NCI-H345 treated with DMSO at 0.1 percent for 48 hours (cell line): ENCODE measurements at regions not wholly inside any gene's neighbourhood (a gene's known extent, or its start where the extent isn't known, plus 50 kb on each side); places are given as distances from the start of the nearest gene placed in this dataset.
"Not testable (repeated sequence)": the region's sequence is repeated elsewhere in the genome, so short reads cannot be mapped to it uniquely, and the experiment has no call there.

Source experiments
- DNase-seq: peaks from one replicate; lab custom pipeline; 2025; ENCODE audit not compliant: unreplicated experiment; lab: John Stamatoyannopoulos, UW

DNA sequence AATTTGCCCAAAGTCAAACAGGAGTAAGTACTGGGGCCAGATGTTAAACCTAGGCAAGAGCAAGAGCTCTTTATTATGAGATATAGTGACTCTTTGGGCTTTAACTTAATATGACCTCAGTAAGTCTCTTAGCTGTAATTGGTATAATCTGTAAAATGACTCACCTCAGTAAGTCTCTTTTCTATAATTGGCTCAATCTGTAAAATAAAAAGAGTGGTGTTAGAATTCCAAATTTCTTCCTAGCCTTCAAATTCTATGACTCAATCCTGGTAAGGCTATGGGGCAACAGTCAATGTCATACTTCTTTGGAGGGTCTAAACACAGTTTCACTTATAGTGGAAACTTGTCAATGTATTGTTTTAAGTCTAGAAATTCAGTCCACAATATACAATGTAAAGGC lies 1608.9 kb upstream of the PIK3C3 start:
- no peak for DNase-seq

DNA sequence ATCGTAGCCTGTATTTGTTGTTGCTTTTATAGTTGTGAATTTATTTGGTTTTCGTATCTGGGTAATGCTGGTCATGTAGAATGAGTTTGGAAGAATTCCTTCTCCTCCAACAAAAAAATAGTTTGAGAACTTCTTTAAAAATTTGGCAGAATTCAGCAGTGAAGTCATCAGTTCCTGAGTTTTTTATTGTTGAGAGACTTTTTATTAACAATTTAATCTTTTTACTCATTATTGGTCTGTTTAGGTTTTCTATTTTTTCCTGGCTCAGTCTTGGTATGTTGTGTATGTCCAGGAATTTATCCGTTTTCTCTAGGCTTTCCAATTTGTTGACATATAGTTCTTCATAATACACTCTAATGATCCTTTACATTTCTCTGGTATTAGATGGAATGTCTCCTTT lies 1613.3 kb upstream of the PIK3C3 start:
- DNase-seq = no peak

DNA sequence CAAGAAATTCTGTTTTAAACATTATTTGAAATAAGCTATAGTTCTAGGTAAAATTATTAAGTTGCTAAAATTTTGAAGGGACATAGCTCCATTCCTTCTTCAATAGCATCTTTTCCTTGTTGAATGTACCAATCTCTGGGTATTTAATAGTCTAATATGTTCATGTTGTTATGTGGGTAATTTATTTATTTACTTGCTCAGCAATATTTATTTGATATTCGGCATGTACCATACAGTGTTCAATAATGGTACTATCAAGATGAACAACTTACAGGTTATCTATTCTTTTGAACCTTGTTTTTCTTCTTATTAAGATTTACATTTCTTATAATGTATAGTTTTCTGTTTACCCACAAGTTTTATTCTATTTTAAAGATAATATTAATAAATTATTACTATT lies 1616.8 kb upstream of the PIK3C3 start:
- no peak for DNase-seq

DNA sequence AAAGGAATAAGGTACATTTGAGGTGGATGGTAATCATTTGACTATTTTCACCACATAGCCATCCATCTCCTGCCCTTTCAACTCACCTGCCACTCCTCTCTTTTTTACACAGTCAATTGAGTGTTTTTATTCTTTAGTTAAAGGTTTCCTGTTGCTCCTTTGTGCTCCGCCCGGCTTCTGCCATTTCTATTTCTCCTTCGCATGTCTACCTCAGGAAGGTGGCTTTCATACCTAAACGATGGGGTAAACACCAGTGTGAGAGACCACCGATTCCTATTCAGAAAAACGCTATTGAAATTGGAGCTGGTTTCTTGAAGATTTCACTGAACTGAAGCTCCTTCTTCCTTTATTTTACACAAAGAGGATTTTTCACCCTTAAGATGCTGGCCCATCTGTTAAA lies 1628.0 kb upstream of the PIK3C3 start:
- DNase-seq = no peak

DNA sequence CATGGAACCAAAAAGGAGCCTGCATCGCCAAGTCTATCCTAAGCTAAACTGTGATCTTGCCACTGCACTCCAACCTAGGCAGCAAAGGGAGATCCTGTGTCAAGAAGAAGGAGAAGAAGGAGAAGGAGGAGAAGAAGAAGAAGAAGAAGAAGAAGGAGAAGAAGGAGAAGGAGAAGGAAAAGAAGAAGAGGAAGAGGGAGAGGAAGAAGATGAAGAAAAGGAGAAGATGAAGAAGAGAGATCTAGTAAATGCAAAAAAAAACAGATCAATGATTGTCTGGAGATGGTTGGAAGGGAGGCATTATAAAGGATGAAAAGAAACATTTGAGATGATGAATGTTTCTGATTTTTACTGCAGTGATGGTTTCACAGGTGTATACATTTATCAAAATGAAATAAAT lies 1629.0 kb upstream of the PIK3C3 start:
- DNase-seq = no peak

DNA sequence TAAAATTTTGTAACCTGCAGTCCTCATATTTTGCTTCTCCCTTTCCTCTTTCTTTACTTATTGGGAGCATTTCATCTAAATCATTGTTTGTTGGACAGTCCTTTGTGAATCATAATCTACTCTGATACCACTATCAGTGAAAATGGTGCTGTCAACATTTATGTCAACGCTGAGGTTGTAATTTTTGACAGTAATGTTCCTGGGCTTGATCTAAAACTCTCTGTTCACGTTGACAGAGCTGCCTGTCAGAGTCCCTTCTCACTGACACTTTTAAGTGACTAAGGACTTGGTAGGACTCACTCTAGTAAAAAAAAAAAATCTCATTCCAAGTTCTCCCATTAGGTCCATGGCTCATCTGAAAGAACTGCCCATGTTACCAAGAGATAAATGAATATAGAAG lies 1640.8 kb upstream of the PIK3C3 start:
- DNase-seq = no peak

DNA sequence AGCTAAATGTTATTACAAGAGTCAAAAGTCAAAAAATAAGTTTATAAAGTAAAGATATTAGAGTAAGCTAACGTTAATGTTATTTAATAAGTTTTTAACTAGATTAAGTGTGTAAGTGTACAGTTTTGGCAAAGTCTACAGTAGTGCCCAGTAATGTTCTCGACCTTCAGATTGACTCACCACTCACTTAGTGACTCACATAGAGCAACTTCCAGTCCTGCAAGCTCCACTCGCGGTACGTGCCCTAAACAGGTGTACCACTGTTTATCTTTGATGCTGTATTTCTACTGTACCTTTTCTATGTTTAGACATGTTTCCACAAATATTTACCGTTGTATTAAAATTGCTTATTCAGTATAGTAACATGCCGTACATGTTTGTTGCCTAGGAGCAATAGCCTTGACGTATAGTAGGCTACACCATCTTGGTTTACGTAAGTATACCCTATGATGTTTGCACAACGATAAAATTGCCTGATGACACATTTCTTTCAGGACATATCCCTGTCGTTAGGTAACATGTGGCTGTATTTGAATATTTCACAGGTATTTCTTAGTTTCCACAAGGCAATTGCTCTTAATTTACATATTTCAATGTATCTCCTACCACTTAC lies 1641.9 kb upstream of the PIK3C3 start:
- no peak for DNase-seq

DNA sequence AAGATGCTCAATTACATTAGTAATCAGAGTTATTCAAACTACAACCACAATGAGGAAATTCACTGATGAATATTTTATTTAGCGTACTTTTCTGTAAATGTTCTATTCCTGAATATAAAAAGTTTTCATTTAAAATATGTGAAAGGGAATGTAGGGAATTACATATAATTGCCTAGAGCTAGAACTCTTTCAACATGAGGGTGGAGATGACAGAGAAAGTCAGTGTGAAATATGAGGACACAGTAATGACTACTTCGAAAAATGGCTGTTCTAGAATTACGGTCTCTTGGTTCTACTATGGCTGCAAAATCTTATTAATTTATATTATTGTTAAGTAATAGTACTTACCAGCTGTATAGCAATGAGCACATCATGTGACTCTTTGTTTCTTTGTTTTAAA lies 1647.4 kb upstream of the PIK3C3 start:
- no peak for DNase-seq

DNA sequence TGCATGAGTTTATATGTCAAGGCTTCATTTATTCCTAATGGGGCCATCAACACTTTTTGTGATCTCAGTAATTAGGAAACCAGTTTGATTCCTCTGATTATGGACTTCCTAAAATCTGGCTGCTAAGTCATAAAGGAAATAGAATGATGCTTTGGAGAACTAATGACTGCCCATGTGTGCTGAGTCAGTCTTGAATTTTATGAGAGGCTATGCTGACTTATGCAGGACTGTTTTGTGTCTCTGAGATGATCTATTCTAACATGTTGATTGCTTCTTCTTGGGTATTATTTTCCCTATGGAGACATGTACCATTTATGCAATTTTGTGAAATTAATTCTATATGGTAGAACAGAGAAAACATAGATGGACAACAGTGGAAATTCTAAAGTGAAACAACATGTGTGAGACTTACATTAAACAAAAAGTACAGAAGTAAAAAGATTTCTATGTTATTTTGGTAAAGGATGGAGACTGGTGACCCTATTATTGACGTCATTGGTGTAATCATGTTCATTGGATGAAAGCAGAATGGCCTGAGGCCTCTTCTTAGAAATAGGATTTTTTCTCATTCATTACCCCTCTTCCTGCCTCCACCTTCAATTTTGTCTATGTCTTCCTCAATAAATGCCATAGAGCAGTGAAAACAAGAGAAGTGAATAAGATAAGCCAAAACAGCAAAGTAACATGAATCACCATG lies 1658.2 kb upstream of the PIK3C3 start:
- DNase-seq = no peak

DNA sequence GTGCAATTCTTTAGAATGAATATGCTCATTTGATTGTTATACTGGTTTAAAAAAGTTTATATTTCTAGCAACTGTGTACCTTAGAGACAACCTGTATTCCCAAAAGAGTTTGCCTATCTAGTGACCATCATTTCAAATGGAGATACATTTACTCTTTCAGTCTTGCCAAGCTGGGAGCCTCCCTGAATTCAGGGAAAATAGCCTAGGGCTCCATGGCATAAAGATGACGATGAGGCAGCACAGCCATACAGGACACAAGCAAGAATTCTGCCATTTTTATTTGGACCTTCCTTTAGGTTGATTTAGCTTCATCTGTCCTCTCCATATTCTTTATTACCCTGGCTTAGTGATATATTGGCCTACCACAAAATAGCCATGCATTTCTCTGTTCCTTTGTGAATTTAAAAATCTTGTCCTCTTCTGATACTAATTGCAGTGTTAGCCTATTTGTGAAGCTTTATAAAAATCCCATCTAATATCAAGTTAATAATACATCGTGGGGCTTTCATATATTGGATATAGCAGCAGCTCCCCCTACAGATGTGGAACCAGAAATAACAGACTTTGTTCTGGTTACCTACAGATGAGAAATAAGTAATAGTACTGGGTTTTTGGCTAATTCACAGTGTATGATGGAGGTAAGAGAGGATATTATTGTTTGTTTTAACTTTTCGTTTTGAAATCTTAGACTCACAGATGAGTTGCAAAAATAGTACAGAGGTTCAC lies 1661.9 kb upstream of the PIK3C3 start:
- no peak for DNase-seq

DNA sequence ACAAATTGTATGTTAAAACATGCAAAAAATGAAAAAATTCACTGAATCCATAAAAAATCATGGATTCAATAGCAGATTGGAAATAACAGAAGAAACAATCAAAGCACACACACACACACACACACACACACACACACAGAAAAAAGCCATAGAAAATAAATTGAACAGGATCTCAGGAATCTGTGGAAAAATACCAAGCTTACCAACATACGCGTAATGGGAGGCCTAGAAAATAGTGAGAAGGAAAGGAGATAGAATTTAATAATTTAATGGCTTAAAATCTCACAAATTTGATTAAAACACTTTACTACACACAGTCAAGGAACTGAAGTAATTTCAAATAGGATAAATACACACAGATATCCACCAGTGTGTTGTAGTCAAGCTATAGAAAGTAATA lies 1671.5 kb upstream of the PIK3C3 start:
- no peak for DNase-seq

DNA sequence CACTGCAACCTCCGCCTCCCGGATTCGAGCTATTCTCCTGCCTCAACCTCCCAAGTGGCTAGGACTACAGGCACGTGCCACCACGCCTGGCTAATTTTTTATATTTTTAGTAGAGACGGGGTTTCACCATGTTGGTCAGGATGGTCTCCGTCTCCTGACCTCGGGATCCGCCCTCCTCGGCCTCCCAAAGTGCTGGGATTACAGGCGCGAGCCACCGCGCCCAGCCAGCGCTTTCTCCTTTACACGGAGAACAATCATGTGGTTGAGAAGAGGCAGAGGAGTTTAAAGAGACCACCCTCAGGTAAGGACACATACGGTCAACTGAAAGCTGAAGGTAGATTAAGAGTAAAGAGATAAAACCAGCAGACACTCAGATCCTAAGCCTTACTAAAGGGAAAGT lies 1673.7 kb upstream of the PIK3C3 start:
- not testable (repeated sequence) for DNase-seq

DNA sequence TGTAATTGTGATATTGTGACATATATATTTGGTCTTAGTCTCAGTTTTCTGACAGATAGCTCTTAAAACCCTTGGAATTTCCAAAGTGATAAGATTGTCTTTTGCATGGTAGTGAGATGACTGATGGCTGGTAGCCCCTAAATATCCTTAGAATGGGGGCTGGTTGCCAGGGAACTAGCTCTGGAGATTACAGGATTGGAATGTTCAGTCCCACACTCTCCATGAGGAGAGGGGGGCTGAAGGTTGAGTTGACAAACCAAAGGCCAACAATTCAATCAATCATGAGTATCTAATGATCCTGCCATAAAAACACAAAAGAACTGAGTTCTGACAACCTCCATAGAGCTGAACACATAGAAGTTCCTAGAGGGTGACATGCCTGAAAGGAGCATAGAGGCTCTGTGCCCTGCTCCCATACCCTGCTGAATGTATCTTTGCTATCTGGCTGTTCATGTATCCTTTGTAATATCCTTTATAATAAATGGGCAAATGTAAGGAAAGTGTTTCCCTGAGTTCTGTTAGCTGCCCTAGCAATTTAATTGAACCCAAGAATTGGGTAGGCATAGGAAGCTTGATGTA lies 1680.3 kb upstream of the PIK3C3 start:
- DNase-seq = no peak

DNA sequence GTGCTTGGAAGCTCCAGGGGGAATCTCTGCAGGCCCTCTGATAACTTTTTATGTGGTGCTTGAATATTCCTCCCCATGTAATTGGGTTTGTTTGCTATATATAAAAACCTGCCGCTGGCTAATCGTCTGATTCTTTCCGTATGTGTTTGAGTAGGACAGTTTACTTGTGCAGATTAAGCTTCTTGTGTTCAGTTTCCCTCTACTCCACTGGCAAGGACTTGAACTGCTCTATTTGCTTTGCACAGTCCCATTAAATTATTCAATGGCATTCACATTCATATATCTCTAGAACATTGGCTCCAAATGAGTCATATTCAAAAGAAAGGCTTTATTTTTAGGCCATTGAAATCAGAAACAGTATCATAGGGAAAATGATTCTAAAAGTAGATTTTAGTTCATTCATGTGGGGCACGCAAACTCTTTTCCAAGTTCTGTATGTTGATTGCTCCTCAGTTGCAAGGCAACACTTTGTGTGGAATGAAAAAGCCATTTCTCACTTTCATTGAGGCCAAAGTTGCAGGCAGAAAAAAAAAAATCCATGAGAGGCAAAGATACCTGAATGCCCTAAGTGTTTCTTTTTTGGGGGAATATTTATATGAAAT lies 1682.3 kb upstream of the PIK3C3 start:
- DNase-seq = no peak

DNA sequence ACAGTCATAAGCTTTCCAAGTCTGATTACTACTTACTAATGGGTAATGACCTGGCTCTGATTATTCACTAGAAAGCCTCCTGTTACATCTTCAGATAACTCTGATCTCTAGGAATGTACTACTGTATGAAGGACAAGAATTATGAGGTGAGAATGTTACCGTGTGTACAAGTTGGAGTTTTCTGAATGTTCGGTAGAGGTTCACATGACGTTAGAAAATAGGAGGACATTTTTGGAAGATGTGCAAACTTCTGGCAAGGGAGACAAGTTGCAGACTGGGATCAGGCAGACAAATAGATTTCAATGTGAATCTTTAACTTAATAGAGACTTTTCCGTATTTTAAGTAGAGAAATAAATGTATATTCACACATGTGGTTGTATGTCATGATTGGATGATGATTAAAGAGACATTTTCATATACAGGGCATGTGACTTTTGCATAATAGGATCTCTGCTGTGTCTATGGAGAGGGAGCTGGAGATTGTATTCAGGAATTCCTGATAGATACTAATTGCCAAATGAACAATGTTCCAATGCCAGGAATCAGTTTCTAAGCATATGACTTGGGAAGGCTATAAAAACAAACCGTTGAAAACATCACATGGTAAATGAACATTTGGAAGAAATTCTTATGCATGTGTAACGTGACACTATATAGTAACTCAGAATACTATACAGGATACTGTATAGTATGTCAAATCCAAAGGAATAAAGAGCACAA lies 1695.8 kb upstream of the PIK3C3 start:
- DNase-seq = no peak

DNA sequence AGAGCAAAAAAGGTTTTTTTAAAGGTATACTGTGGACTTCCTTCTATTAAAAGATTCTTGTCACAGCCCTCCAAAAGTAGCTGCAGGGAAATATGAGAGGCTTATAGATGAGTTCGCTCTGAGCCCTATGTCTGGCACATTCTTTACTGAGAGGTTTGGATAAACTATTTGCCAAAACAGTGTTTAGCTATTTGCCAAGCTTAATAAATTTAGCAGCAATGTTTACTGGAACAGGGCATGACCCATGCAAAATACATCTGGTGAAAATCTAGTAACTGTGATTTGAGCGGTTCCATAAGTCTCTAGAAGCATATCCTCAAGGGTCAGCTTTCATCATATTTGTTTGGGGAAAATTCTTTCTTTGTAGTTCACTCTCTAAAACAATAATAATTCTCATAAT lies 1696.7 kb upstream of the PIK3C3 start:
- DNase-seq = no peak

DNA sequence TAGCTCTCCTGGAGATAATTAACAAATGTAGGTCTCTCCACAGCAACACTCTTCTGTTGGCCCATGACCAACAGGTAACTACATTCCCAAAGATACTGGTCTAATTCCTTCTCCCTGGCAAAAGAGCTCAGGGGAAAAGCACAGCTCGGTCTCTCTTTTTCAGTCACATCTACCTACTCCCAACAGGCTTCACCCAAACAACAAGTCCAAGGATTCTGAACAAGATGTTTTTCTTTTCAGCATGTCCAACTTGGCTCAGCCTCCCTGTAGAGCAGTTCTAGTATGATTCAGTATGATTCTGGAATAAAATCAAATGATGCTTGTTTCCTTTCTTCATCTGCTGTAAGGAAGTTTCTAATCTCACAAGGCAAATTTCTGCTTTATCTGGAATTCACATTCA lies 1704.8 kb upstream of the PIK3C3 start:
- no peak for DNase-seq

DNA sequence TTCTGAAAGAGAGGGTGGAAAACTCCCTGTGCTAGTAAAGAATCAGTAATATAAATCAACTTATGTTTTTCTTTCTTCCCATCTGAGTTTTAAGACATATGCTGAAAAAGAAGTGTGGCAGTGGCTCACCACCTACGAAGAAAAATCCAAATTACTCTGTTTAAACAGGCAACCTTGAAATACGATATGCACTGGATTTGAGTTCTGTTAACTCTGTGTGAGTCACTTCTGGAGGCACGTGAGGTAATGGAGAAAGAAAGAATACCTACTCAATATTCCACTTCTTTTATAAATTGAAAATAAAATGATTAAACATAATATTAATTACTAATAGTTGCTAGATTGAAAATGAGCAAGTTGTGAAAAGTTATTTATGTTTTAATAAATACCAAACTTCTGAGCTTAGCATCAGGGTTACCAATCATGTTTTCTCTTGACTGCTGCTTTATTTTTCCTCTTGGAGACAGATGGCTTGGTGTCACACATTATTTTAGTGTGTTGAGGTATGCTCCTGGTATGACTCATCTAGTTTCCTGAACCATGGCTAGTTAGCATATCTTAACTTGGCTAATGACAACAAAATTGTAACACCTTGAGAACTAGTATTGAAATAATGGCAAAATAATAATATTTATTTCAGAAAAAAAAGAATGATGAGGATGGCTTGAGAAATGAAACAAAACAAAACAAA lies 1705.5 kb upstream of the PIK3C3 start:
- DNase-seq = no peak

DNA sequence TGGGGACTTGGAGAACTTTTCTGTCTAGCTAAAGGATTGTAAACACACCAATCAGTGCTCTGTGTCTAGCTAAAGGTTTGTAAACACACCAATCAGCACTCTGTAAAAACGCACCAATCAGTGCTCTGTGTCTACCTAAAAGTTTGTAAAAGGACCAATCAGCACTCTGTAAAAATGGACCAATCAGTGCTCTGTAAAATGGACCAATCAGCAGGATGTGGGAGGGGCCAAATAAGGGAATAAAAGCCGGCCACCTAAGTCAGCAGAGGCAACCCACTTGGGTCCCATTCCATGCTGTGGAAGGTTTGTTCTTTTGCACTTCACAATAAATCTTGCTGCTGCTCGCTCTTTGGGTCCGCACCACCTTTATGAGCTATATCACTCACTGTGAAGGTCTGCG lies 1709.4 kb upstream of the PIK3C3 start:
- DNase-seq = not testable (repeated sequence)

DNA sequence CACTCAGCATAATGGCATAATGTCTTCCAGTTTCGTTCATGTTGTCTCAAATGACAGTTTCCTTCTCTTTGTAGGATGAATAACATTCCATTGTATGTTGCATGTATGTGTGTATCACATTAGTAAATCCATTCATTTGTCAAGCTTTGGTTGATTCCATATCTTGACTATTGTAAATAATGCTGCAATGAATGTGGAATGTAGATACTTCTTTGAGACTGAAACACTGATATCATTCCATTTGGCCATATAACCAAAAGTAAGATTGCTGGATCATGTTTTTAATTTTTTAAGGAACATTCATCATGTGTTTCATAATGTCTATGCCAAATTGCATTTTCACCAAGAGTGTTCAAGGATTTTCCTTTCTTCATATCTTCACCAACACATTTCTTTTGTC lies 1711.4 kb upstream of the PIK3C3 start:
- DNase-seq = no peak
